ENCODE measurements at regions not wholly inside any gene's neighbourhood (a gene's known extent, or its start where the extent isn't known, plus 50 kb on each side); places are given as distances from the start of the nearest gene placed in this dataset.
A peak's percentile ranks its signal among the peaks of the same experiment; 100 is the strongest.
"Not testable (repeated sequence)": the region's sequence is repeated elsewhere in the genome, so short reads cannot be mapped to it uniquely, and the experiment has no call there.

- H3K27me3 Mint-ChIP-seq (ENCODE audit: low read depth) = no peaks in the 10 kb centered on the region
- peaks cover 5% of the 10 kb centered on the region for H3K9me3 Mint-ChIP-seq
- no peak overlapping the region for H3K4me3 Mint-ChIP-seq
- peaks cover 26% of the 10 kb centered on the region for H3K4me1 Mint-ChIP-seq
- no peak for TF ChIP-seq CTCF (conservative IDR thresholded peaks at IDR 0.05)
- H3K27ac Mint-ChIP-seq (ENCODE audit: unreplicated experiment) = peak overlapping the region; percentile 81
- no peak for DNase-seq (ENCODE audit: low read depth, low spot score)
- H3K36me3 Mint-ChIP-seq (ENCODE audit: low read depth) = peaks cover 3% of the 10 kb centered on the region
Measured at GRCh38 chr7:37552030-37552429, 103.4 kb upstream of the ELMO1 start.

- Mint-ChIP-seq H3K4me1 (peaks cover 26% of the 10 kb centered on the region), H3K27ac (ENCODE audit: unreplicated experiment) (peak overlapping the region; percentile 60)
- not testable (repeated sequence) for H3K36me3 Mint-ChIP-seq (ENCODE audit: low read depth); H3K27me3 Mint-ChIP-seq (ENCODE audit: low read depth); H3K4me3 Mint-ChIP-seq; DNase-seq (ENCODE audit: low read depth, low spot score); H3K9me3 Mint-ChIP-seq
Measured at GRCh38 chr7:37552439-37552838, 103.8 kb upstream of the ELMO1 start.

- H3K4me3 Mint-ChIP-seq = no peak overlapping the region
- peaks cover 5% of the 10 kb centered on the region for H3K9me3 Mint-ChIP-seq
- H3K36me3 Mint-ChIP-seq (ENCODE audit: low read depth) = peaks cover 3% of the 10 kb centered on the region
- H3K4me1 Mint-ChIP-seq = peaks cover 29% of the 10 kb centered on the region
- no peak overlapping the region for H3K27ac Mint-ChIP-seq (ENCODE audit: unreplicated experiment)
- H3K27me3 Mint-ChIP-seq (ENCODE audit: low read depth) = peaks cover 2% of the 10 kb centered on the region
- no peak for DNase-seq (ENCODE audit: low read depth, low spot score)
- no peak for TF ChIP-seq CTCF (conservative IDR thresholded peaks at IDR 0.05)
Measured at GRCh38 chr7:37555528-37555927, 106.9 kb upstream of the ELMO1 start.

- Mint-ChIP-seq H3K27ac (ENCODE audit: unreplicated experiment) (no peak overlapping the region), H3K4me1 (peaks cover 10% of the 10 kb centered on the region), H3K27me3 (ENCODE audit: low read depth) (peaks cover 2% of the 10 kb centered on the region), H3K4me3 (no peak overlapping the region), H3K9me3 (peaks cover 3% of the 10 kb centered on the region), H3K36me3 (ENCODE audit: low read depth) (peaks cover 3% of the 10 kb centered on the region)
- TF ChIP-seq CTCF (conservative IDR thresholded peaks at IDR 0.05) = no peak
- DNase-seq (ENCODE audit: low read depth, low spot score) = no peak
Measured at GRCh38 chr7:37557571-37558209, 109.0 kb upstream of the ELMO1 start.

GRCh38 chr7:37558320-37559096 lies 109.8 kb upstream of the ELMO1 start:
- peaks cover 3% of the 10 kb centered on the region for H3K4me1 Mint-ChIP-seq
- H3K27ac Mint-ChIP-seq (ENCODE audit: unreplicated experiment) = no peak overlapping the region
- H3K9me3 Mint-ChIP-seq = peaks cover 3% of the 10 kb centered on the region
- no peak for TF ChIP-seq CTCF (conservative IDR thresholded peaks at IDR 0.05)
- no peak overlapping the region for H3K4me3 Mint-ChIP-seq
- no peak for DNase-seq (ENCODE audit: low read depth, low spot score)
- H3K36me3 Mint-ChIP-seq (ENCODE audit: low read depth) = no peaks in the 10 kb centered on the region
- H3K27me3 Mint-ChIP-seq (ENCODE audit: low read depth) = peaks cover 2% of the 10 kb centered on the region

- Mint-ChIP-seq H3K9me3 (peaks cover 3% of the 10 kb centered on the region), H3K4me1 (no peaks in the 10 kb centered on the region)
- no peak for DNase-seq (ENCODE audit: low read depth, low spot score)
Measured at GRCh38 chr7:37570145-37570544, 113.4 kb upstream of the GPR141 start.

More at GRCh38 chr7:37570145-37570544, 113.4 kb upstream of the GPR141 start:
- H3K27ac Mint-ChIP-seq (ENCODE audit: unreplicated experiment) = no peak overlapping the region
- no peak for TF ChIP-seq CTCF (conservative IDR thresholded peaks at IDR 0.05)
- H3K36me3 Mint-ChIP-seq (ENCODE audit: low read depth) = no peaks in the 10 kb centered on the region
- H3K4me3 Mint-ChIP-seq = no peak overlapping the region
- H3K27me3 Mint-ChIP-seq (ENCODE audit: low read depth) = peaks cover 2% of the 10 kb centered on the region

Data from neural crest cell (in vitro differentiated cells).